Lung (tissue), 11 donors: ENCODE measurements at regions not wholly inside any gene's neighbourhood (a gene's known extent, or its start where the extent isn't known, plus 50 kb on each side); places are given as distances from the start of the nearest gene placed in this dataset.

Experiments
- ATAC-seq: fragments of 200-7000 bp; cut with Tn5 transposase; one replicate; pipeline ENCODE4 v1.9.1; 2020; ENCODE audit warnings: moderate number of reproducible peaks; ENCODE audit not compliant: insufficient read depth, low FRiP score
- DNase-seq, 3 donors: peaks; one replicate each; pipeline ENCODE4 v3.0.0-alpha.2; 2013 to 2017
- H3K27ac ChIP-seq, 2 donors: one replicate each; pipeline ENCODE4 v1.5.1; 2013; ENCODE audit warnings: mild to moderate bottlenecking in 2 of 2, moderate library complexity in 2 of 2, control low read depth in 1 of 2, inconsistent platforms in 1 of 2, low read depth in 1 of 2, low read length in 1 of 2
- H3K27me3 ChIP-seq, 3 donors: one replicate each; pipeline ENCODE4 v1.5.1; 2013; ENCODE audit warnings: low read length in 2 of 3; ENCODE audit not compliant: control insufficient read depth in 3 of 3, insufficient read depth in 3 of 3
- H3K36me3 ChIP-seq, 4 donors: one replicate each; pipeline ENCODE4 v1.5.1; 2013; ENCODE audit warnings: low read length in 4 of 4, mild to moderate bottlenecking in 1 of 4, moderate library complexity in 1 of 4; ENCODE audit not compliant: control insufficient read depth in 4 of 4, insufficient read depth in 4 of 4
- H3K4me1 ChIP-seq, 5 donors: one replicate each; pipeline ENCODE4 v1.5.1; 2013; ENCODE audit warnings: low read length in 5 of 5, mild to moderate bottlenecking in 2 of 5, moderate library complexity in 1 of 5; ENCODE audit not compliant: control insufficient read depth in 5 of 5, insufficient read depth in 5 of 5
- H3K4me3 ChIP-seq: one replicate; pipeline ENCODE4 v1.5.1; 2013; ENCODE audit warnings: mild to moderate bottlenecking, control low read depth, moderate library complexity
- H3K9ac ChIP-seq, 2 donors: one replicate each; pipeline ENCODE4 v1.5.1; 2013; ENCODE audit warnings: low read length in 2 of 2, control low read depth in 1 of 2; ENCODE audit not compliant: insufficient read depth in 1 of 2
- H3K9me3 ChIP-seq, 4 donors: one replicate each; pipeline ENCODE4 v1.5.1; 2013; ENCODE audit warnings: low read length in 3 of 4, mild to moderate bottlenecking in 1 of 4, moderate library complexity in 1 of 4; ENCODE audit not compliant: control insufficient read depth in 4 of 4, insufficient read depth in 3 of 4
- CTCF ChIP-seq: IDR thresholded peaks from 2 replicates; pipeline ENCODE4 v1.5.1; 2012; ENCODE audit warnings: mild to moderate bottlenecking; ENCODE audit errors: control extremely low read depth, extremely low read depth
- WGBS, 2 donors: extraction: QIAGEN DNeasy Blood & Tissue Kit; methylation state at CpG; one replicate each; pipeline ENCODE4 v1.1.7; 2013; 5-methylcytosine and 5-hydroxymethylcytosine counted together
- donor health status: control.
- donor health status: control.
- donor health status: Bipolar disorder and iron deficiency.
- donor health status: healthy.
- donor health status: DM: yes; HTN: yes; CAD: no.

DNA sequence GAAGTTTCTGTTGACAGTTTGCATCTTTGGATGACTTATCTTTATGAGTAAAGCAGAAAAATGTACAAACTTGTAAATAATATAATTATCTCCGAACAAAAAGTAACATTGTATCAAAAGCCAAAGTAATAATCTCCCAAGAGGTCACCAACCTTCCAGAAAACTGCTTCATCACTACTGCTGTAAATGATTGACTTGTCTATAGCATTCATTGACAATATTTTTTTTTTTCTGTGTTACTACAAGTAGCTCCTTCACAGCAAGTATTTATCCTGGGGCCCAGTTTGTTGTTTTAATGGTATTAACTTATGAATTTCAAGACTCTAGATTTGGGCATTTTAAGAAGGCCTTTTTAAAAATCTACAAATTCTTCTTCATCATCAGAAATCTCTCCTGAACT is 242.4 kb downstream of the KLF12 start:
- Histone ChIP-seq H3K36me3 (no peaks in the 10 kb centered on the region), H3K4me1 (no peaks in the 10 kb centered on the region), H3K27ac (no peak overlapping the region), H3K9ac (no peak overlapping the region), H3K4me3 (no peak overlapping the region), H3K27me3 (no peaks in the 10 kb centered on the region), H3K9me3 (no peaks in the 10 kb centered on the region)
- TF ChIP-seq CTCF, result no peak
- DNase-seq (no peak), ATAC-seq (no peak)
- 92 to 94% methylated on average over 1 of the region's 1 CpG for WGBS, 2 donors

DNA sequence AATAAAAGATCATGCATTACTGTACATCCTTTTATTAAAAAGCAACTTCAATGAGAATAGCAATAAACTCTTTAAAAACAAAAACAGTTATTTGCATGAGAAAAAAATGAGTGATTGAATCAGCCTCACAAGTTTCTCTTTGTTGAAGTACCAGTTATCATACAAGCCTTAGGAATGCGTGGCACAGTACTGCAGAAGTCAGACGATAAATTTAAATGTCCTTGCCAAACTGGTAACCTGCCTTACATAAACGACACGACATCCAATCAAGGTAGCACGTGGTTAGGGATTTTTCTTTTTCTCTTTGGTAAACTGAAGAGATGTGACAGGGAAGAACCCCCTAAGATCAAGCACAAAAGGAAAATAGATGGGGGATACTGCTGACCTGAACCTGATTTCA is 251.0 kb downstream of the KLF12 start:
- Histone ChIP-seq H3K27me3 (no peaks in the 10 kb centered on the region), H3K4me1 (peaks cover 0 to 9% (median 0%) of the 10 kb centered on the region in 5 donors), H3K36me3 (no peaks in the 10 kb centered on the region), H3K9me3 (no peaks in the 10 kb centered on the region), H3K27ac (no peak overlapping the region), H3K9ac (no peak overlapping the region), H3K4me3 (no peak overlapping the region)
- whole genome bisulfite sequencing, 2 donors, result 66 to 68% methylated on average over 5 of the region's 5 CpGs
- ATAC-seq (no peak), DNase-seq (no peak)
- no peak for TF ChIP-seq CTCF

GRCh38 chr13:73880365-73880764 is 253.8 kb downstream of the KLF12 start:
- Histone ChIP-seq H3K4me3 (no peak overlapping the region), H3K27ac (no peak overlapping the region), H3K36me3 (no peaks in the 10 kb centered on the region), H3K9ac (no peak overlapping the region), H3K9me3 (peaks cover 0 to 4% (median 0%) of the 10 kb centered on the region in 4 donors), H3K27me3 (no peaks in the 10 kb centered on the region), H3K4me1 (peaks cover 0 to 9% (median 0%) of the 10 kb centered on the region in 5 donors)
- 84 to 86% methylated on average over 3 of the region's 3 CpGs for WGBS, 2 donors
- DNase-seq (no peak), ATAC-seq (no peak)
- no peak for TF ChIP-seq CTCF

DNA sequence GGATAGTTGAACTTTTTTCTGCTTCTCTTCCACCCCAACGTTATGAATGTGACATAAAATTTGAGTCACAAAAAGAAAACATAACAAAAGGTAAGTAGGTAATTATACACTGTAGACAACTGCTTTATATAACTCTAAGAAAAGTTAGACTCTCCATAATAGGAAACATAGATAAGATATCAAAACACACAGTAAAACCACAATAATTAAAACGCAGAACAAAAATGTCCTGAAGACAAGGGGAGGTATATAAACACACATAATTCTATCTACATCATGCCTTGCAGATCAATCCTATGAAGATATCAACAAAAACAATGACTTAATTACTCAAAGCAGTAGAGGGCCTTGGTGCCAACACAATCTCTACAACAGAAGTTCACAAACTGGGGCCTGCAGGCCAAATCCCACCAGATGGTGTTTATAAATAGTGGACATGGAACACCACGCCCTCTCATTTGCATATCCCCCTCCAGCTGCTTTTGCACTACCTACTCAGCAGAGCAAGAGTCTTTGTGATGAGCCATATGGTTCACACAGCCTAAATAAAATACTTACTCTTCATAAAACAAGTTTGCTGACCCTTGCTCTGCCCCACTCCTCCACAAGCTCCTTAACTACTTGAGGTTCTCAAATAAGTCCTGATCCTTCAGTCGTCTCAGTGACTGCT is 254.7 kb downstream of the KLF12 start:
- Histone ChIP-seq H3K4me3 (no peak overlapping the region), H3K9ac (no peak overlapping the region), H3K9me3 (peaks cover 0 to 4% (median 0%) of the 10 kb centered on the region in 4 donors), H3K27ac (no peak overlapping the region), H3K27me3 (no peaks in the 10 kb centered on the region), H3K4me1 (peaks cover 0 to 9% (median 0%) of the 10 kb centered on the region in 5 donors), H3K36me3 (no peaks in the 10 kb centered on the region)
- no peak for TF ChIP-seq CTCF
- DNase-seq (no peak), ATAC-seq (no peak)
- WGBS, 2 donors, result 69 to 72% methylated on average over 4 of the region's 4 CpGs
